MCF 10A (cell line): ENCODE measurements at regions not wholly inside any gene's neighbourhood (a gene's known extent, or its start where the extent isn't known, plus 50 kb on each side); places are given as distances from the start of the nearest gene placed in this dataset.

Experiments used
- BruUV-seq: library from RNA; stranded (reverse); fragments of 400-500 nt; replicated peaks from 2 replicates; lab custom pipeline; 2021; lab: Mats Ljungman, UMichigan
- CTCF ChIA-PET: fragments of 300-600 bp; sonication (Branson Sonifier 250); formaldehyde crosslinking; extraction: SDS; loops from one replicate; lab custom pipeline; 2021; ENCODE audit warnings: antibody characterized with exemption, inconsistent platforms; lab: Yijun Ruan, JAX
- POLR2A ChIA-PET: fragments of 300-600, 350-650 bp; sonication (Branson Sonifier 250); formaldehyde crosslinking; extraction: SDS; loops from one replicate; lab custom pipeline; 2020; ENCODE audit warnings: antibody characterized with exemption, inconsistent platforms; lab: Yijun Ruan, JAX
- DNase-seq: peaks from one replicate; pipeline ENCODE4 v3.0.0-alpha.2; 2018; ENCODE audit not compliant: unreplicated experiment
- H3K27ac Mint-ChIP-seq: one replicate; pipeline ENCODE4 v1.8.0; 2022; ENCODE audit warnings: mild to moderate bottlenecking, low read depth, mixed read lengths; ENCODE audit not compliant: unreplicated experiment
- H3K27me3 Mint-ChIP-seq: one replicate; pipeline ENCODE4 v1.8.0; 2022; ENCODE audit warnings: mixed read lengths; ENCODE audit not compliant: insufficient read depth, unreplicated experiment
- H3K36me3 Mint-ChIP-seq: one replicate; pipeline ENCODE4 v1.8.0; 2022; ENCODE audit warnings: mild to moderate bottlenecking, moderate library complexity, mixed read lengths; ENCODE audit not compliant: insufficient read depth, unreplicated experiment
- H3K4me1 Mint-ChIP-seq: one replicate; pipeline ENCODE4 v1.8.0; 2022; ENCODE audit warnings: mixed read lengths; ENCODE audit not compliant: insufficient read depth, unreplicated experiment
- H3K4me3 Mint-ChIP-seq: one replicate; pipeline ENCODE4 v1.8.0; 2022; ENCODE audit warnings: mild to moderate bottlenecking, moderate library complexity, mixed read lengths; ENCODE audit not compliant: unreplicated experiment
- H3K9me3 Mint-ChIP-seq: one replicate; pipeline ENCODE4 v1.8.0; 2022; ENCODE audit warnings: mixed read lengths; ENCODE audit not compliant: unreplicated experiment
- intact Hi-C: fragments of 100-400 bp; cut with micrococcal nuclease; formaldehyde crosslinking; loops from 2 replicates; pipeline ENCODE4 v1.14.1; 2022
- TF ChIP-seq, protein P1 (sequence below): fragments of 200-600 bp; IDR thresholded peaks from one replicate; pipeline ENCODE4 v1.8.0; 2022; ENCODE audit warnings: antibody characterized with exemption, mild to moderate bottlenecking; ENCODE audit not compliant: unreplicated experiment

- TF ChIP-seq, protein P1, sequence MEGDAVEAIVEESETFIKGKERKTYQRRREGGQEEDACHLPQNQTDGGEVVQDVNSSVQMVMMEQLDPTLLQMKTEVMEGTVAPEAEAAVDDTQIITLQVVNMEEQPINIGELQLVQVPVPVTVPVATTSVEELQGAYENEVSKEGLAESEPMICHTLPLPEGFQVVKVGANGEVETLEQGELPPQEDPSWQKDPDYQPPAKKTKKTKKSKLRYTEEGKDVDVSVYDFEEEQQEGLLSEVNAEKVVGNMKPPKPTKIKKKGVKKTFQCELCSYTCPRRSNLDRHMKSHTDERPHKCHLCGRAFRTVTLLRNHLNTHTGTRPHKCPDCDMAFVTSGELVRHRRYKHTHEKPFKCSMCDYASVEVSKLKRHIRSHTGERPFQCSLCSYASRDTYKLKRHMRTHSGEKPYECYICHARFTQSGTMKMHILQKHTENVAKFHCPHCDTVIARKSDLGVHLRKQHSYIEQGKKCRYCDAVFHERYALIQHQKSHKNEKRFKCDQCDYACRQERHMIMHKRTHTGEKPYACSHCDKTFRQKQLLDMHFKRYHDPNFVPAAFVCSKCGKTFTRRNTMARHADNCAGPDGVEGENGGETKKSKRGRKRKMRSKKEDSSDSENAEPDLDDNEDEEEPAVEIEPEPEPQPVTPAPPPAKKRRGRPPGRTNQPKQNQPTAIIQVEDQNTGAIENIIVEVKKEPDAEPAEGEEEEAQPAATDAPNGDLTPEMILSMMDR, result no peak
- H3K4me1 Mint-ChIP-seq, result no peaks in the 10 kb centered on the region
- intact Hi-C loops, result no loop called here
- H3K36me3 Mint-ChIP-seq, result no peaks in the 10 kb centered on the region
- CTCF ChIA-PET, result no interaction called here
- no peak overlapping the region for H3K27ac Mint-ChIP-seq
- no peak overlapping the region for H3K4me3 Mint-ChIP-seq
- no TSS peak for BruUV-seq
- H3K27me3 Mint-ChIP-seq, result no peaks in the 10 kb centered on the region
- peaks cover 16% of the 10 kb centered on the region for H3K9me3 Mint-ChIP-seq
- no peak for DNase-seq
- POLR2A ChIA-PET, result no interaction called here
Observed at GRCh38 chr7:57638666-57639065, 188.7 kb downstream of the ZNF716 start.

DNA sequence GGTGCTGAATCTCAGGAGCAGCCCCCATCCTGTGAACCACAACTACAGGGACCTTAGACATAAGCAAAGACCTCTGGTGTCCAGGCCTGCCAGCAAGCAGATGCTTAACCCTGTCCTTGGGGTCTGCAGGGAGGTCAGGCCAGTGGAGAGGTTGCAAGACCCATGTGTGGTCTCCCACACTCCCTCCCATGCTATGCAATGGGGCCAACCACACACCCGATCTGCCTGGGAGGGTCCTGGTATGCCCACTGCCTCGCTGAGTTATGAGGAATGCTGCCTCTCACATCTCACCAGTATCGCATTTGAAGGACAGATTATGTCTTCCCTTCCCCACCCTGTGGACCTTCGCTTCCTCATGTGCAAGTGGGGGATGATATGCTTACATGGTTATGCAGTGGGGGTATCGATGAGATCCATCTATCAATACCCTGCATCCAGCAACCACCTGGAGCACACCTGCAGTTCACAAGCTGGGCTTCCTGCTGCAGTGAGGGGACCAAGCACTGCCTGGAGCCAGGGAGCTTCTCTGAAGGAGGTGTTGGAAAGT, 191.6 kb downstream of the ZNF716 start:
- H3K36me3 Mint-ChIP-seq, result no peaks in the 10 kb centered on the region
- CTCF ChIA-PET, result no interaction called here
- POLR2A ChIA-PET, result no interaction called here
- H3K27me3 Mint-ChIP-seq, result no peaks in the 10 kb centered on the region
- no peak for DNase-seq
- no peaks in the 10 kb centered on the region for H3K4me1 Mint-ChIP-seq
- no TSS peak for BruUV-seq
- H3K9me3 Mint-ChIP-seq, result peaks cover 25% of the 10 kb centered on the region
- TF ChIP-seq, protein P1, result no peak
- H3K27ac Mint-ChIP-seq, result no peak overlapping the region
- no peak overlapping the region for H3K4me3 Mint-ChIP-seq
- intact Hi-C loops, result no loop called here

DNA sequence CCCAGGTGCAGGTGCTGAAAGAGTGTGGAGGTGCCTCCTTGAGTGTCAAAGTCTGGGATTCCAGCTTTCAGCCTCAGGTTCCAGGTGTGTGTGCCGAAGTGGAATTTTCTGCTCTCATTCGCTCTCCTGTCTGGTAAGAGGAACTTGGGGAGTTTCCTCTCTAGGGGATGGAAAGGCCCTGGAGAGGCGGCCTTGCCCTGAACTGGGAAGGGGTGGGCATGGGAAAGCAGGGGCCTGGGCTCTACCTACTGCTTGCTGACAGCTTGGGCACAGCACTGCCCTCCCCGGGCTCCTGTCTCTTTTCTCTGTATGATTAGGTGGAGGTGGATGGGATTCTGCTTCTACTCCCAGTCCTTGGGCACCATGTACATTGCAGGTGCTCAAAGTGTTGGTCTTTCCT, 192.8 kb downstream of the ZNF716 start:
- Mint-ChIP-seq H3K36me3 (no peaks in the 10 kb centered on the region), H3K4me3 (no peak overlapping the region), H3K9me3 (peaks cover 25% of the 10 kb centered on the region), H3K27me3 (no peaks in the 10 kb centered on the region), H3K4me1 (no peaks in the 10 kb centered on the region), H3K27ac (no peak overlapping the region)
- intact Hi-C loops, result no loop called here
- TF ChIP-seq, protein P1, result no peak
- ChIA-PET POLR2A (no interaction called here), CTCF (no interaction called here)
- BruUV-seq, result no TSS peak
- no peak for DNase-seq

DNA sequence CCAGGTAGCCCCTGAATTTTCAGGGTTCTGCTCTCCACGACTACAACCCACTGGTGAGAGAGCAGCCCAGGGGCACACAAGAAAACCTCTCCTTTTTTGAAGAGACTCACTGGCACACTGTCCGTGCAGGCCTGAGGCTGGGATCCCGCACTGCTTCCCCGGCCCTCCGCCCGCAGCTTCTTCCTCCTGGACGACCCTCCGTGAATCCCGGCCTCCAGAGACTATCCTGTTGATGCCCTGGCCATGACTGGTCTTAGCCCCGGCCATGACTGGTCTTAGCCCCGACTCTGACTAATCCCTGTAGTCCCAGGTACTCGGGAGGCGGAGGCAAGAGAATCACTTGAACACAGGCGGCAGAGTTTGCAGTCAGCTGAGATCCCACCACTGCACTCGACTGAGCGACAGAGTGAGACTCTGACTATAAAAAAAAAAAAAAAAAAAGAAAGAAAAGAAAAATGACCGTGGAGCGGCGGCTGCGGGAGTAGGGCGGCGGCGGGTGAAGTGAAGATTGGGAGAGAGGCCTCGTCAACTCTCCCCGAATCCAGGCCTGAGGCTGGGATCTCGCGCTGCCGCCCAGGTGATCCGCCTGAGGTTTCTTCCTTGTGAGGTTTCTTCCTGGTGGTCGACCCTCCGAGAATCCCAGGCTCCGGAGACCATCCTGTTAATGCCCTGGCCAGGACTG, 196.4 kb downstream of the ZNF716 start:
- H3K27me3 Mint-ChIP-seq, result no peaks in the 10 kb centered on the region
- intact Hi-C loops, result no loop called here
- H3K36me3 Mint-ChIP-seq, result no peaks in the 10 kb centered on the region
- ChIA-PET CTCF (no interaction called here), POLR2A (no interaction called here)
- BruUV-seq, result no TSS peak
- no peak overlapping the region for H3K27ac Mint-ChIP-seq
- TF ChIP-seq, protein P1, result no peak
- no peaks in the 10 kb centered on the region for H3K4me1 Mint-ChIP-seq
- H3K9me3 Mint-ChIP-seq, result peaks cover 33% of the 10 kb centered on the region
- DNase-seq, result no peak
- no peak overlapping the region for H3K4me3 Mint-ChIP-seq
